Mammary epithelial cell (primary cell): ENCODE measurements at regions not wholly inside any gene's neighbourhood (a gene's known extent, or its start where the extent isn't known, plus 50 kb on each side); places are given as distances from the start of the nearest gene placed in this dataset.

ENCODE experiments used
- EZH2 ChIP-seq: IDR thresholded peaks from 2 replicates; pipeline ENCODE4 v1.6.1; 2012; ENCODE audit warnings: low read length, inconsistent platforms, borderline replicate concordance
- TF ChIP-seq, protein P1 (sequence below), 2 donors: IDR thresholded peaks in 1 of 2; conservative IDR thresholded peaks in 1 of 2; 2 replicates each; pipeline ENCODE4 v1.5.1; 2011 to 2012; ENCODE audit warnings: inconsistent platforms in 2 of 2, low read length in 2 of 2, mild to moderate bottlenecking in 2 of 2, control low read depth in 1 of 2, low read depth in 1 of 2; ENCODE audit not compliant: insufficient read depth in 1 of 2; ENCODE audit errors: extremely low read depth in 1 of 2

DNA sequence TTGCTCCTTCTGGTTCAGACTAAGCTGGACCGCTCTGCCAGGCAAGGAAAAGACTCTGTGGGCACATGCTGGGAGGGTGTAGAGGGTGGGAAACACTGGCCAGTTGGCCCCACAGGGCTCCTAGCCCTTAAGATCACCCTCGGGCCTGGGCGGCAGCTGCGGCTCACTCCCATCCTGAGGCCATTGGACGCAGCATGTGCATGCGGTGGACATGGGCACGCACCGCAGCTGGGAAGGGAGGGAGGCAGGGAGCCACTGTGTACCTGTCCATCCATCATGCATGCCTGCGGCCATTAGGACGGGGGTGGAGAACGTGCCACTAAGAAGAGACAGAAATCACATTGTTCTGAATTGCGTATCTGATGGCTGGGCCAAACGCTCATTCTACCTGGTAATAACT is 140.1 kb upstream of the THBS2 start:
- TF ChIP-seq, protein P1, sequence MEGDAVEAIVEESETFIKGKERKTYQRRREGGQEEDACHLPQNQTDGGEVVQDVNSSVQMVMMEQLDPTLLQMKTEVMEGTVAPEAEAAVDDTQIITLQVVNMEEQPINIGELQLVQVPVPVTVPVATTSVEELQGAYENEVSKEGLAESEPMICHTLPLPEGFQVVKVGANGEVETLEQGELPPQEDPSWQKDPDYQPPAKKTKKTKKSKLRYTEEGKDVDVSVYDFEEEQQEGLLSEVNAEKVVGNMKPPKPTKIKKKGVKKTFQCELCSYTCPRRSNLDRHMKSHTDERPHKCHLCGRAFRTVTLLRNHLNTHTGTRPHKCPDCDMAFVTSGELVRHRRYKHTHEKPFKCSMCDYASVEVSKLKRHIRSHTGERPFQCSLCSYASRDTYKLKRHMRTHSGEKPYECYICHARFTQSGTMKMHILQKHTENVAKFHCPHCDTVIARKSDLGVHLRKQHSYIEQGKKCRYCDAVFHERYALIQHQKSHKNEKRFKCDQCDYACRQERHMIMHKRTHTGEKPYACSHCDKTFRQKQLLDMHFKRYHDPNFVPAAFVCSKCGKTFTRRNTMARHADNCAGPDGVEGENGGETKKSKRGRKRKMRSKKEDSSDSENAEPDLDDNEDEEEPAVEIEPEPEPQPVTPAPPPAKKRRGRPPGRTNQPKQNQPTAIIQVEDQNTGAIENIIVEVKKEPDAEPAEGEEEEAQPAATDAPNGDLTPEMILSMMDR (conservative IDR thresholded peaks at IDR 0.05 in 1 of 2, IDR thresholded peaks at IDR 0.05 in 1 of 2; ENCODE audit: extremely low read depth in 1 of 2, insufficient read depth in 1 of 2, low read depth in 1 of 2, low read length in 2 of 2), result no peak
- no peak for TF ChIP-seq EZH2
